ENCODE measurements at regions not wholly inside any gene's neighbourhood (a gene's known extent, or its start where the extent isn't known, plus 50 kb on each side); places are given as distances from the start of the nearest gene placed in this dataset.

- DNase-seq = no peak
- Histone ChIP-seq H3K27ac (no peak overlapping the region), H3K9me3 (peaks cover 0 to 3% (median 0%) of the 10 kb centered on the region in 3 donors)
These were observed 569.5 kb downstream of the TYW1 start for GRCh38 chr7:67566101-67566500.

GRCh38 chr7:67571026-67571545 lies 574.5 kb downstream of the TYW1 start:
- no peak overlapping the region for H3K4me3 ChIP-seq
- no peaks in the 10 kb centered on the region for H3K36me3 ChIP-seq
- intact Hi-C loops (cut with DNase I; ENCODE audit: low total_unique reads) = no loop called here
- no peak for DNase-seq
- no peak for TF ChIP-seq CTCF (IDR thresholded peaks at IDR 0.05)
- H3K27me3 ChIP-seq = no peaks in the 10 kb centered on the region
- no peaks in the 10 kb centered on the region for H3K4me1 ChIP-seq
- H3K9me3 ChIP-seq = peaks cover 0 to 12% (median 5%) of the 10 kb centered on the region in 3 donors
- H3K27ac ChIP-seq = no peak overlapping the region

More at GRCh38 chr7:67566101-67566500, 569.5 kb downstream of the TYW1 start:
- TF ChIP-seq CTCF (IDR thresholded peaks at IDR 0.05) = no peak
- intact Hi-C loops (cut with DNase I; ENCODE audit: low total_unique reads) = no loop called here
- H3K4me3 ChIP-seq = no peak overlapping the region
- H3K27me3 ChIP-seq = no peaks in the 10 kb centered on the region
- no peaks in the 10 kb centered on the region for H3K4me1 ChIP-seq
- H3K36me3 ChIP-seq = no peaks in the 10 kb centered on the region

GRCh38 chr7:67573639-67574038 lies 577.0 kb downstream of the TYW1 start:
- intact Hi-C loops (cut with DNase I; ENCODE audit: low total_unique reads) = no loop called here
- Histone ChIP-seq H3K4me1 (no peaks in the 10 kb centered on the region), H3K27ac (no peak overlapping the region), H3K4me3 (no peak overlapping the region), H3K9me3 (peaks cover 0 to 12% (median 5%) of the 10 kb centered on the region in 3 donors), H3K27me3 (no peaks in the 10 kb centered on the region), H3K36me3 (no peaks in the 10 kb centered on the region)
- DNase-seq = no peak
- no peak for TF ChIP-seq CTCF (IDR thresholded peaks at IDR 0.05)

GRCh38 chr7:67588631-67589030 lies 592.0 kb downstream of the TYW1 start:
- DNase-seq = no peak
- Histone ChIP-seq H3K4me1 (no peaks in the 10 kb centered on the region), H3K36me3 (no peaks in the 10 kb centered on the region), H3K9me3 (peaks cover 3 to 27% (median 17%) of the 10 kb centered on the region in 3 donors), H3K27ac (no peak overlapping the region), H3K4me3 (no peak overlapping the region), H3K27me3 (no peaks in the 10 kb centered on the region)
- intact Hi-C loops (cut with DNase I; ENCODE audit: low total_unique reads) = no loop called here
- TF ChIP-seq CTCF (IDR thresholded peaks at IDR 0.05) = no peak

GRCh38 chr7:67589183-67589582 lies 592.5 kb downstream of the TYW1 start:
- H3K4me1 ChIP-seq = no peaks in the 10 kb centered on the region
- no peak for DNase-seq

More at GRCh38 chr7:67589183-67589582, 592.5 kb downstream of the TYW1 start:
- H3K9me3 ChIP-seq = peaks cover 3 to 27% (median 16%) of the 10 kb centered on the region in 3 donors
- no peak overlapping the region for H3K27ac ChIP-seq
- TF ChIP-seq CTCF (IDR thresholded peaks at IDR 0.05) = no peak
- no peaks in the 10 kb centered on the region for H3K36me3 ChIP-seq
- intact Hi-C loops (cut with DNase I; ENCODE audit: low total_unique reads) = no loop called here
- H3K27me3 ChIP-seq = no peaks in the 10 kb centered on the region
- no peak overlapping the region for H3K4me3 ChIP-seq
